HG02970 (cell line): ENCODE measurements at regions not wholly inside any gene's neighbourhood (a gene's known extent, or its start where the extent isn't known, plus 50 kb on each side); places are given as distances from the start of the nearest gene placed in this dataset.

Experiments used
- ATAC-seq: cut with Tn5 transposase; IDR thresholded peaks from one replicate; pipeline ENCODE4 v1.9.1; 2021; ENCODE audit warnings: mild to moderate bottlenecking, moderate library complexity, moderate number of reproducible peaks; ENCODE audit not compliant: unreplicated experiment, low FRiP score

GRCh38 chr2:122734766-122735424, 979.4 kb downstream of the TSN start:
- no peak for ATAC-seq

- no peak for ATAC-seq
Measured at GRCh38 chr2:122736279-122736678, 980.8 kb downstream of the TSN start.

GRCh38 chr2:122737429-122738077, 982.1 kb downstream of the TSN start:
- ATAC-seq = peak; percentile 82

- ATAC-seq = no peak
Measured at GRCh38 chr2:122739732-122740593, 984.5 kb downstream of the TSN start.

- ATAC-seq = no peak
Measured at GRCh38 chr2:122740594-122740948, 985.1 kb downstream of the TSN start.

- ATAC-seq = no peak
Measured at GRCh38 chr2:122741403-122741802, 986.0 kb downstream of the TSN start.

GRCh38 chr2:122743021-122743675, 987.7 kb downstream of the TSN start:
- no peak for ATAC-seq

GRCh38 chr2:122745603-122746002, 990.2 kb downstream of the TSN start:
- no peak for ATAC-seq

- no peak for ATAC-seq
Measured at GRCh38 chr2:122747670-122748069, 992.2 kb downstream of the TSN start.

- ATAC-seq = no peak
Measured at GRCh38 chr2:122748552-122749011, 993.1 kb downstream of the TSN start.

- ATAC-seq = no peak
Measured at GRCh38 chr2:122749405-122749804, 994.0 kb downstream of the TSN start.

- ATAC-seq = no peak
Measured at GRCh38 chr2:122750095-122750494, 994.6 kb downstream of the TSN start.

- ATAC-seq = no peak
Measured at GRCh38 chr2:122750808-122751207, 995.4 kb downstream of the TSN start.

GRCh38 chr2:122753336-122753735, 997.9 kb downstream of the TSN start:
- ATAC-seq = no peak

- ATAC-seq = no peak
Measured at GRCh38 chr2:122754561-122754960, 999.1 kb downstream of the TSN start.

GRCh38 chr2:122755281-122755780, 999.9 kb downstream of the TSN start:
- no peak for ATAC-seq

GRCh38 chr2:122758967-122759366, 1003.5 kb downstream of the TSN start:
- no peak for ATAC-seq

- ATAC-seq = no peak
Measured at GRCh38 chr2:122764014-122764413, 1008.6 kb downstream of the TSN start.

- no peak for ATAC-seq
Measured at GRCh38 chr2:122780251-122780650, 1024.8 kb downstream of the TSN start.

- no peak for ATAC-seq
Measured at GRCh38 chr2:122794100-122794499, 1038.6 kb downstream of the TSN start.

- no peak for ATAC-seq
Measured at GRCh38 chr2:122795763-122796162, 1040.3 kb downstream of the TSN start.
